PC-9 (cell line): ENCODE measurements at regions not wholly inside any gene's neighbourhood (a gene's known extent, or its start where the extent isn't known, plus 50 kb on each side); places are given as distances from the start of the nearest gene placed in this dataset.

Experiments used
- BruUV-seq: library from RNA; stranded (reverse); fragments of 400-500 nt; replicated peaks from 2 replicates; lab custom pipeline; 2021; lab: Mats Ljungman, UMichigan
- CTCF ChIA-PET: fragments of 300-600 bp; sonication (Branson Sonifier 250); formaldehyde crosslinking; loops from one replicate; lab custom pipeline; 2022; ENCODE audit warnings: antibody characterized with exemption; lab: Charles Lee
- POLR2A ChIA-PET: fragments of 300-600 bp; sonication (Branson Sonifier 250); formaldehyde crosslinking; loops from one replicate; lab custom pipeline; 2022; ENCODE audit warnings: antibody characterized with exemption; ENCODE audit not compliant: unreplicated experiment; lab: Charles Lee
- DNase-seq, 2 experiments: peaks; one replicate each; pipeline versions ENCODE4 v3.0.0 to v3.0.0-alpha.2; 2015 to 2022; ENCODE audit warnings: mixed read lengths in 1 of 2
- H2AFZ ChIP-seq: fragments of 200-600 bp; sonication (generic); 2 replicates; pipeline ENCODE4 v1.8.1; 2017; ENCODE audit warnings: antibody characterized with exemption
- H3F3A ChIP-seq: fragments of 200-600 bp; sonication (generic); 2 replicates; pipeline ENCODE4 v1.8.1; 2017; ENCODE audit warnings: antibody characterized with exemption, mild to moderate bottlenecking, low read depth; ENCODE audit not compliant: insufficient read depth
- H3K27ac ChIP-seq: fragments of 200-600 bp; sonication (generic); 2 replicates; pipeline ENCODE4 v1.6.1; 2016; ENCODE audit warnings: mixed run types
- H3K27me3 ChIP-seq: fragments of 200-600 bp; sonication (generic); 2 replicates; pipeline ENCODE4 v1.6.1; 2016; ENCODE audit warnings: low read depth, mixed run types; ENCODE audit not compliant: insufficient read depth
- H3K36me3 ChIP-seq: fragments of 200-600 bp; sonication (generic); 2 replicates; pipeline ENCODE4 v1.6.1; 2016; ENCODE audit warnings: low read depth, mixed run types
- H3K4me1 ChIP-seq: fragments of 200-600 bp; sonication (generic); replicated peaks from 2 replicates; pipeline ENCODE4 v1.6.1; 2016; ENCODE audit warnings: mixed run types; ENCODE audit not compliant: insufficient read depth
- H3K4me2 ChIP-seq: fragments of 200-600 bp; sonication (generic); 2 replicates; pipeline ENCODE4 v1.6.1; 2017; ENCODE audit warnings: mixed run types
- H3K4me3 ChIP-seq: fragments of 200-600 bp; sonication (generic); 2 replicates; pipeline ENCODE4 v1.6.1; 2016; ENCODE audit warnings: mixed run types
- H3K79me2 ChIP-seq: fragments of 200-600 bp; sonication (generic); 2 replicates; pipeline ENCODE4 v1.6.1; 2017; ENCODE audit warnings: low read depth, mixed run types
- H3K9me2 ChIP-seq: fragments of 200-600 bp; sonication (generic); 2 replicates; pipeline ENCODE4 v1.8.1; 2017; ENCODE audit warnings: mild to moderate bottlenecking; ENCODE audit not compliant: insufficient read depth
- H3K9me3 ChIP-seq: fragments of 200-600 bp; sonication (generic); 2 replicates; pipeline ENCODE4 v1.8.1; 2016; ENCODE audit warnings: low read depth; ENCODE audit not compliant: insufficient read depth
- H4K20me1 ChIP-seq: fragments of 200-600 bp; sonication (generic); 2 replicates; pipeline ENCODE4 v1.8.1; 2017; ENCODE audit not compliant: insufficient read depth
- CTCF ChIP-seq: fragments of 200-600 bp; sonication (generic); conservative IDR thresholded peaks from 2 replicates; pipeline ENCODE4 v1.6.1; 2017; ENCODE audit warnings: mixed run types, antibody characterized with exemption, mild to moderate bottlenecking, moderate library complexity
- EZH2 ChIP-seq: fragments of 200-600 bp; sonication (generic); IDR thresholded peaks from 2 replicates; pipeline ENCODE4 v1.8.0; 2017; ENCODE audit warnings: antibody characterized with exemption, low read depth
- intact Hi-C: fragments of 100-400 bp; cut with micrococcal nuclease; formaldehyde crosslinking; loops from one replicate; pipeline ENCODE4 v1.10.0; 2022; ENCODE audit not compliant: unreplicated experiment

- Histone ChIP-seq H3K27ac (no peak overlapping the region), H3K4me1 (no peaks in the 10 kb centered on the region), H3F3A (no peaks in the 10 kb centered on the region), H2AFZ (no peak overlapping the region), H4K20me1 (no peaks in the 10 kb centered on the region), H3K27me3 (no peaks in the 10 kb centered on the region), H3K36me3 (no peaks in the 10 kb centered on the region), H3K4me2 (no peak overlapping the region), H3K4me3 (no peak overlapping the region), H3K79me2 (no peaks in the 10 kb centered on the region), H3K9me3 (no peaks in the 10 kb centered on the region), H3K9me2 (no peaks in the 10 kb centered on the region)
- TF ChIP-seq EZH2 (no peak), CTCF (no peak)
- DNase-seq: no peak
- ChIA-PET CTCF (no interaction called here), POLR2A (no interaction called here)
- BruUV-seq: no TSS peak
- intact Hi-C loops: loop anchor here (5.0 kb wide), 1 partner anchor 385 kb away; no protein-coding TSS in a partner anchor
Observed at GRCh38 chr4:34721835-34722234, 1522.5 kb downstream of the ARAP2 start.

- Histone ChIP-seq H4K20me1 (no peaks in the 10 kb centered on the region), H2AFZ (no peak overlapping the region), H3K4me1 (no peaks in the 10 kb centered on the region), H3K9me2 (no peaks in the 10 kb centered on the region), H3K27me3 (no peaks in the 10 kb centered on the region), H3K36me3 (no peaks in the 10 kb centered on the region), H3K79me2 (no peaks in the 10 kb centered on the region), H3K9me3 (no peaks in the 10 kb centered on the region), H3K4me3 (no peak overlapping the region), H3K4me2 (no peak overlapping the region), H3F3A (no peaks in the 10 kb centered on the region), H3K27ac (no peak overlapping the region)
- no TSS peak for BruUV-seq
- ChIA-PET POLR2A (no interaction called here), CTCF (no interaction called here)
- intact Hi-C loops: loop anchor here (5.0 kb wide), 1 partner anchor 384 kb away; no protein-coding TSS in a partner anchor
- TF ChIP-seq CTCF (no peak), EZH2 (no peak)
- DNase-seq: no peak
Observed at GRCh38 chr4:34723605-34724004, 1520.7 kb downstream of the ARAP2 start.

DNA sequence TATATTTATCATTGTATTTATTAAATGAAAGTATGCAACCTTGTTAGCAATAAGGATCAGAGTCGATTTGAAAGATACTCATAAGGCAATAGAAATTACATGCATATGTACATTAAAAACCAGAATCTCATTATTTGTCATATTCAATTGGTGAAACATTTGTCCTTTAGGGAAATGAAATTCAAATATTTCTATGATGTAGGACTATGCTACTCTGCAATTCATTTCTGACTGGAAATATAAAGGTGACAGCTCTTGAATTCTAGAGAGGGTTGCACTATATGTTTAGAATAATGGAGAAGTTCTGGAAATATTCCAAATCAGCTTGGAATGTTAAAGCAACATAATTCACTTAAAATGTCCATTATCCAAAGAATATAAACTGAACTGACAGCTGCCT is 1519.8 kb downstream of the ARAP2 start:
- Histone ChIP-seq H3K79me2 (no peaks in the 10 kb centered on the region), H3K9me2 (no peaks in the 10 kb centered on the region), H3K27me3 (no peaks in the 10 kb centered on the region), H3K9me3 (no peaks in the 10 kb centered on the region), H3K36me3 (no peaks in the 10 kb centered on the region), H4K20me1 (no peaks in the 10 kb centered on the region), H2AFZ (no peak overlapping the region), H3K4me2 (no peak overlapping the region), H3F3A (no peaks in the 10 kb centered on the region), H3K4me3 (no peak overlapping the region), H3K4me1 (no peaks in the 10 kb centered on the region), H3K27ac (no peak overlapping the region)
- no peak for TF ChIP-seq EZH2
- no peak for TF ChIP-seq CTCF
- ChIA-PET POLR2A (no interaction called here), CTCF (no interaction called here)
- no peak for DNase-seq
- BruUV-seq: no TSS peak
- intact Hi-C loops: loop anchor here (5.0 kb wide), 1 partner anchor 383 kb away; no protein-coding TSS in a partner anchor
